ENCODE measurements at regions not wholly inside any gene's neighbourhood (a gene's known extent, or its start where the extent isn't known, plus 50 kb on each side); places are given as distances from the start of the nearest gene placed in this dataset.
"Not testable (repeated sequence)": the region's sequence is repeated elsewhere in the genome, so short reads cannot be mapped to it uniquely, and the experiment has no call there.

DNA sequence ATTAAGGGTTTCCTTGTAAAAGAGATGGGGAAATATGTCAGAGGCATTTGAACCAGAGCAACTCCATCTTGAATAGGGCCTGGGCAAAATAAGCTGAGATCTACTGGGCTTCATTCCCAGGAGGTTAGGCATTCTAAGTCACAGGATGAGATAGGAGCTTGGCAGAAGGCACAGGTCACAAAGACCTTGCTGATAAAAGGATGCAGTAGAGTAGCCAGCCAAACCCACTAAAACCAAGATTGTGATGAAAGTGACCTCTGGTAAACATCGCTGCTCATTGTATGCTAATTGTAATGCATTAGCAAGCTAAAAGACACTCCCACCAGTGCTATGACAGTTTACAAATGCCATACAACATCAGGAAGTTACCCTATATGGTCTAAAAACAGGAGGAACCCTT, 1390.3 kb downstream of the RAPGEF2 start:
- H3K36me3 ChIP-seq (ENCODE audit: control insufficient read depth in 2 of 2, insufficient read depth in 2 of 2, low read length in 2 of 2): no peaks in the 10 kb centered on the region

DNA sequence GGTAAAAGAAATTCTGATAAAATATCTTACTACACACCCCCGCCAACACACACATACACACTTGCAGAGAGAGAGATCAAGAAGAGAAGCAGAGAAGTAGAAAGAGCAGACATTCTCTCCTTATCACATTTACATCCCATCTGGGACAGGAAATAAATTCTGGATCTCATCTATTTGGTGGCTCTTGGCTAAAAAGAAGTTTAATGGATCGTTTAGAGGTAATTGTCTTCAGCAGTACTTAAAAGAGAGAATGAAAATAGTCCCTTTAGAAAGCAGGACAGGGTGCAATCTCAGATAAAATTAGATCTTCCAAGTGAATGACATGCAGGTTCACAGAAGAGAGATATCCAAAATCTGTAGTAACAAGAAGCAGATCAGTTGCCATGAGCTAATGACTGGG, 1392.5 kb downstream of the RAPGEF2 start:
- H3K27ac ChIP-seq (ENCODE audit: low read length): no peak overlapping the region
- no peaks in the 10 kb centered on the region for H3K36me3 ChIP-seq (ENCODE audit: control insufficient read depth in 2 of 2, insufficient read depth in 2 of 2, low read length in 2 of 2)
- no peaks in the 10 kb centered on the region for H3K4me1 ChIP-seq (ENCODE audit: control insufficient read depth, insufficient read depth, low read length)
- no peak overlapping the region for H3K4me3 ChIP-seq (ENCODE audit: low read length in 2 of 2)
- no peaks in the 10 kb centered on the region for H3K9me3 ChIP-seq (ENCODE audit: control insufficient read depth in 2 of 2, low read length in 2 of 2)
- no peak overlapping the region for H3K9ac ChIP-seq (ENCODE audit: low read length in 2 of 2)
- no peaks in the 10 kb centered on the region for H3K27me3 ChIP-seq (ENCODE audit: control insufficient read depth in 1 of 2, insufficient read depth in 2 of 2, low read length in 2 of 2)

More for the DNA sequence above, 1390.3 kb downstream of the RAPGEF2 start:
- no peaks in the 10 kb centered on the region for H3K4me1 ChIP-seq (ENCODE audit: control insufficient read depth, insufficient read depth, low read length)
- H3K27ac ChIP-seq (ENCODE audit: low read length): no peak overlapping the region
- no peaks in the 10 kb centered on the region for H3K9me3 ChIP-seq (ENCODE audit: control insufficient read depth in 2 of 2, low read length in 2 of 2)
- no peak overlapping the region for H3K9ac ChIP-seq (ENCODE audit: low read length in 2 of 2)
- no peaks in the 10 kb centered on the region for H3K27me3 ChIP-seq (ENCODE audit: control insufficient read depth in 1 of 2, insufficient read depth in 2 of 2, low read length in 2 of 2)
- no peak overlapping the region for H3K4me3 ChIP-seq (ENCODE audit: low read length in 2 of 2)

DNA sequence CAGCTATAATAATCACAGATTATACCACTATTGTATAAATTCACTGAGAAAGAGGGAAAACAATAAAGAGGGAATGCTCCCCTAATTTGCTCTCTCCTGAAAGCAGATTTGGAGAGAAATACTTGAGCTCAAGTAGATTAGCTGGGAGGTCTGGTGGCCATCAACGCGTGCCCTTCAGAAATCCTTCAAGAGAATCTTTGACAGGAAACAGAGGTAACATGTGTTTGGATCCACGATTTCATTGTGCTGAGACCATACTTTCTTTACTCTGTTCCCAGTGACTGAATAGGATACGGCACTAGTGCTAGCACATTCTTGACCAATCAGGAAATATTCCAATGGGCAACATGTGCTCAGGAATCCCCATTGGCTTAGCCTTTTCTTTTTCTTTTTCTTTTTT, 1395.3 kb downstream of the RAPGEF2 start:
- no peaks in the 10 kb centered on the region for H3K36me3 ChIP-seq (ENCODE audit: control insufficient read depth in 2 of 2, insufficient read depth in 2 of 2, low read length in 2 of 2)
- H3K9me3 ChIP-seq (ENCODE audit: control insufficient read depth in 2 of 2, low read length in 2 of 2): no peaks in the 10 kb centered on the region
- H3K27ac ChIP-seq (ENCODE audit: low read length): no peak overlapping the region
- H3K27me3 ChIP-seq (ENCODE audit: control insufficient read depth in 1 of 2, insufficient read depth in 2 of 2, low read length in 2 of 2): no peaks in the 10 kb centered on the region
- H3K4me3 ChIP-seq (ENCODE audit: low read length in 2 of 2): no peak overlapping the region
- H3K9ac ChIP-seq (ENCODE audit: low read length in 2 of 2): no peak overlapping the region
- no peaks in the 10 kb centered on the region for H3K4me1 ChIP-seq (ENCODE audit: control insufficient read depth, insufficient read depth, low read length)

DNA sequence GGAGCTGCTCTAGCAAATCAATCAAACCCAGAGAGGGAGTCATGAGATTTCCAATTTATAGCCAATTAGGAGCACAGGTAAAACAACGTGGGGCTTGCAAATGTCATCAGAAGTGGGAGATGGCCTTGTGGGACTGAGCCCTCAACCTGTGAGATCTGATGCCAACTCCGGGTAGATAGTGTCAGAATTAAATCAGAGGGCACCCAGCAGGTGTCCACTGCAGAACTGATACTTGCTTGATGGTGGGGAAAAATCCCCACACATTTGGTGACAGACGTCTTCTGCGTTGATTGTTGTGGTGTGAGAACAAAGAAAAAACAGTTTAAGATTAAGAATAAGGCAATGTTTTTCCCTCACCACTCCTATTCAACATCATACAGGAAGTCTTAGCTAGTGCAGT, 1402.8 kb downstream of the RAPGEF2 start:
- H3K4me1 ChIP-seq (ENCODE audit: control insufficient read depth, insufficient read depth, low read length): no peaks in the 10 kb centered on the region
- no peaks in the 10 kb centered on the region for H3K36me3 ChIP-seq (ENCODE audit: control insufficient read depth in 2 of 2, insufficient read depth in 2 of 2, low read length in 2 of 2)
- H3K9ac ChIP-seq (ENCODE audit: low read length in 2 of 2): no peak overlapping the region
- H3K27me3 ChIP-seq (ENCODE audit: control insufficient read depth in 1 of 2, insufficient read depth in 2 of 2, low read length in 2 of 2): no peaks in the 10 kb centered on the region
- H3K27ac ChIP-seq (ENCODE audit: low read length): no peak overlapping the region
- no peak overlapping the region for H3K4me3 ChIP-seq (ENCODE audit: low read length in 2 of 2)
- no peaks in the 10 kb centered on the region for H3K9me3 ChIP-seq (ENCODE audit: control insufficient read depth in 2 of 2, low read length in 2 of 2)

DNA sequence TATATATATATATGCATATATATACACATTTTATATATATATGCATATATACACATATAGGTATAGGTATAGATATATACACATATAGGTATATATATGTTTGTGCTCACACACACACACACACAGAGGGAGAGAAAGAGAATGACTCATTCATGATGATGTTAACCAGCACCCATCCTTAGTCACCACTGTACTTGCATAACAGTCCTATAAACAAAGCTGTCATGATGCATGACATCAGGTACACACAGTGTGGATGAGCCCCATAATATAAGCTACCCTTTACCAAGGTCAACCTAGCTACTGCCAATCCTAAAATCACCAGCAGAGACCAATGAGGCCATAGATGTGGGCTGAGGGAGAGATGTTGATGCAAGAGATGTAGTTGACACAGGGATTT, 1408.0 kb downstream of the RAPGEF2 start:
- no peak overlapping the region for H3K4me3 ChIP-seq (ENCODE audit: low read length in 2 of 2)
- no peaks in the 10 kb centered on the region for H3K4me1 ChIP-seq (ENCODE audit: control insufficient read depth, insufficient read depth, low read length)
- no peak overlapping the region for H3K9ac ChIP-seq (ENCODE audit: low read length in 2 of 2)
- H3K36me3 ChIP-seq (ENCODE audit: control insufficient read depth in 2 of 2, insufficient read depth in 2 of 2, low read length in 2 of 2): no peaks in the 10 kb centered on the region
- no peaks in the 10 kb centered on the region for H3K27me3 ChIP-seq (ENCODE audit: control insufficient read depth in 1 of 2, insufficient read depth in 2 of 2, low read length in 2 of 2)
- no peak overlapping the region for H3K27ac ChIP-seq (ENCODE audit: low read length)
- H3K9me3 ChIP-seq (ENCODE audit: control insufficient read depth in 2 of 2, low read length in 2 of 2): no peaks in the 10 kb centered on the region

DNA sequence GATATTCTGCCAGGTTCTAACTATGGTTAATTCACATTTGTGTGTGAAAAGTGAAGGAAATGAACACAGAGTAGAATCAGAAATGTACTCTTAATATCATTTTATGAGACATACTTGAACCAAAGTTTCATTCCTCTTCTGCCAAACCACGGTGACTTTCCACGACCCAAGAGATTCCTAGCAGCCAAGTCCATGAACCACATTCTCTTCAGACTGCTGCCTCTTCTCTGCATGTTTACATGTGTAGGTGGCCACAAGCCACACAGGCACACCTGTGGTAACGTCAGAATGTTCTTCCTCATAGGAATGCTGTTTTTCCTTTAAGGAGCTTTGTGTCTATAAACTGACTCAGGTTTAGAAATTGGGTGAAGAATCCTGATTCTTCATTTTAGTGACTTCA, 1411.2 kb downstream of the RAPGEF2 start:
- Histone ChIP-seq H3K4me1 (ENCODE audit: control insufficient read depth, insufficient read depth, low read length) (no peaks in the 10 kb centered on the region), H3K27ac (ENCODE audit: low read length) (no peak overlapping the region), H3K36me3 (ENCODE audit: control insufficient read depth in 2 of 2, insufficient read depth in 2 of 2, low read length in 2 of 2) (no peaks in the 10 kb centered on the region), H3K9me3 (ENCODE audit: control insufficient read depth in 2 of 2, low read length in 2 of 2) (peaks cover 0 to 2% of the 10 kb centered on the region in 2 donors), H3K4me3 (ENCODE audit: low read length in 2 of 2) (no peak overlapping the region), H3K9ac (ENCODE audit: low read length in 2 of 2) (no peak overlapping the region), H3K27me3 (ENCODE audit: control insufficient read depth in 1 of 2, insufficient read depth in 2 of 2, low read length in 2 of 2) (no peaks in the 10 kb centered on the region)

DNA sequence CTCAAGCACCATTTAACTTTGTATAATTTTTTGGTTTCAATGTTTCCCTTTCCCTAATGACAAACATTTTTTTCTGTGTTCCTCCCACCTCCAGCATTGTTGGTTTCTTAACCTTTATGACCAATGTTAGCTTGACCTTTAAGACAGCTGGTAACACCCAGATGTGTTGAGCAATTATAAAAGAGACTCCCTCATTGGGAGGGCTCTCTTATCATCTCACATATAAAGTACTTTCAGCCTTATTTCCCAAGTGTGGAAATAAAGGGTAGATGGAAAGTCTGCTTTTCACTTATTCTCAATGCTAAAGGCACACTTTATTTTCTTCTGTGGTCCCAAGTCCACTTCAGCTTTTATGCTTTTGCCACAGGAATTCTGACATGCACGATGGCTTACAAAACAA, 1420.4 kb downstream of the RAPGEF2 start:
- Histone ChIP-seq H3K4me1 (ENCODE audit: control insufficient read depth, insufficient read depth, low read length) (no peaks in the 10 kb centered on the region), H3K9me3 (ENCODE audit: control insufficient read depth in 2 of 2, low read length in 2 of 2) (peaks cover 0 to 2% of the 10 kb centered on the region in 2 donors), H3K27me3 (ENCODE audit: control insufficient read depth in 1 of 2, insufficient read depth in 2 of 2, low read length in 2 of 2) (no peaks in the 10 kb centered on the region), H3K9ac (ENCODE audit: low read length in 2 of 2) (no peak overlapping the region), H3K4me3 (ENCODE audit: low read length in 2 of 2) (no peak overlapping the region), H3K27ac (ENCODE audit: low read length) (no peak overlapping the region), H3K36me3 (ENCODE audit: control insufficient read depth in 2 of 2, insufficient read depth in 2 of 2, low read length in 2 of 2) (no peaks in the 10 kb centered on the region)

DNA sequence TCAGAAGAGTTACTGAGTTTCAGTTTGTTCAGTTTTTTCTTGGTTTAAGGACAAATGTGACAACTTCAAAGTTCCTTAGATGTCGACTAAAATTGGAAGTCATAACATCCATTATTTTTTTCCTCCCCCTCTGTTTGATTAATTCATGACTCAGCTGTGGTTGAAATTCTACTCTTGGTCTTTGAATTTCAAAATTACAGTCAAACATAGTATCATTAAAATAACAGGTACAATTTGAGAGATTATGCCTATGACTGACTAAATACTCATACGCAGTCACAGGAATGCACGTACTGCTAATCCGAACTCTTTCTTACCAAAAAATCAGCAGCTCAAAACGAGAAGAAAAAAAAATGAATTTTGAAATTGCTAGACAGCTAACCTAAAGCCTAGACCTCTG, 1434.8 kb downstream of the RAPGEF2 start:
- Histone ChIP-seq H3K4me1 (ENCODE audit: control insufficient read depth, insufficient read depth, low read length) (no peaks in the 10 kb centered on the region), H3K9me3 (ENCODE audit: control insufficient read depth in 2 of 2, low read length in 2 of 2) (no peaks in the 10 kb centered on the region), H3K36me3 (ENCODE audit: control insufficient read depth in 2 of 2, insufficient read depth in 2 of 2, low read length in 2 of 2) (no peaks in the 10 kb centered on the region), H3K27me3 (ENCODE audit: control insufficient read depth in 1 of 2, insufficient read depth in 2 of 2, low read length in 2 of 2) (no peaks in the 10 kb centered on the region), H3K4me3 (ENCODE audit: low read length in 2 of 2) (no peak overlapping the region), H3K9ac (ENCODE audit: low read length in 2 of 2) (no peak overlapping the region), H3K27ac (ENCODE audit: low read length) (no peak overlapping the region)

DNA sequence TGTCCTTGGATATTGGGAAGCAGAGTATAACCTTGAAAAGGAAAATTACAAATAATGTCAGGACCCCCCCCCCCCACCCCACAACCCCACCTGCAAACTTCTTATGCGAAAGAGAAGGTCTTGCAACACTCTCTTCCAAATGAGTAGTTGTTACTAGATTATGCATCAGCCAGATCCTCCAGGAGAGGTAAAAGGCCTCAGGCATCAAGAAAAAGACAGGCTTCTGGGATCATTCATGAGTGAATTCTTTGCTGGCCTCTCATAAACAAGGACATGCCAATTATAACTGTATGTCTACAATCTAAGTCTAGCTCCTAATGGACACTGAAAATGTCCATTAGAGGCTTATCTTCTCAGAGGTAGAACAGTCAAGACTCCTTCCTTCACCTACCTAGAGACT, 1443.3 kb downstream of the RAPGEF2 start:
- no peak overlapping the region for H3K4me3 ChIP-seq (ENCODE audit: low read length in 2 of 2)
- no peaks in the 10 kb centered on the region for H3K36me3 ChIP-seq (ENCODE audit: control insufficient read depth in 2 of 2, insufficient read depth in 2 of 2, low read length in 2 of 2)
- H3K4me1 ChIP-seq (ENCODE audit: control insufficient read depth, insufficient read depth, low read length): no peaks in the 10 kb centered on the region
- no peak overlapping the region for H3K27ac ChIP-seq (ENCODE audit: low read length)
- H3K9me3 ChIP-seq (ENCODE audit: control insufficient read depth in 2 of 2, low read length in 2 of 2): no peaks in the 10 kb centered on the region
- H3K9ac ChIP-seq (ENCODE audit: low read length in 2 of 2): no peak overlapping the region
- no peaks in the 10 kb centered on the region for H3K27me3 ChIP-seq (ENCODE audit: control insufficient read depth in 1 of 2, insufficient read depth in 2 of 2, low read length in 2 of 2)

DNA sequence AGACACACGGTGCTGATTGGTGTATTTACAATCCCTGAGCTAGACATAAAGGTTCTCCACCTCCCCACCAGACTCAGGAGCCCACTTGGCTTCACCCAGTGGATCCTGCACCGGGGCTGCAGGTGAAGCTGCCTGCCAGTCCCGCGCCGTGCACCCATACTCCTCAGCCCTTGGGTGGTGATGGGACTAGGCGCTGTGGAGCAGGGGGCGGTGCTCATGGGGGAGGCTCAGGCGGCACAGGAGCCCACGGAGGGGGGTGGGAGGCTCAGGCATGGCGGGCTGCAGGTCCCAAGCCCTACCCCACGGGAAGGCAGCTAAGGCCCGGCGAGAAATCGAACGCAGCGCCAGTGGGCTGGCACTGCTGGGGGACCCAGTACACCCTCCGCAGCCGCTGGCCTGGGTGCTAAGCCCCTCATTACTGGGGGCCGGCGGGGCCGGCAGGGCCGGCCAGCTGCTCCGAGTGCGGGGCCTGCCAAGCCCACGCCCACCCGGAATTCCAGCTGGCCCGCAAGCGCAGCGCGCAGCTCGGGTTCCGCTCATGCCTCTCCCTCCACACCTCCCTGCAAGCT, 1447.2 kb downstream of the RAPGEF2 start:
- H3K9ac ChIP-seq (ENCODE audit: low read length in 2 of 2); H3K4me3 ChIP-seq (ENCODE audit: low read length in 2 of 2): not testable (repeated sequence)

DNA sequence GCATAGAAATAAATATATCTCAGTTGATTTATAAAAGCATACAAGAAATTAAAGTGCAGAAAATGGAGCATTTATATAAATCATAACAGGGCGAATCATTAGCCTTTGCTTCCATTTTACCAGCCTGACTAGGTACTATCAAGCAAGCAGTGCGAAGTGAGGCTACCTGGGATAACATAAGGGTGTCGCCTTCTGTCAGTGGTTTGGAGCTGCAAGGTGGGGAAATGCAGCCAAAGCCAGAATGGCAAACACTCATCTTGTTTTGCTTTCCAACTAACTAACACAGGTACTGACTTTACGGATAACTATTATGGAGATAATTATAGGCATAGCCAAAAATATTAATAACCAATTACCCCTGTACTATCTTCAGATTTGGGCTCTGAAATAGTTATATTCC, 1459.8 kb downstream of the RAPGEF2 start:
- Histone ChIP-seq H3K4me1 (ENCODE audit: control insufficient read depth, insufficient read depth, low read length) (no peaks in the 10 kb centered on the region), H3K9me3 (ENCODE audit: control insufficient read depth in 2 of 2, low read length in 2 of 2) (no peaks in the 10 kb centered on the region), H3K27ac (ENCODE audit: low read length) (no peak overlapping the region), H3K36me3 (ENCODE audit: control insufficient read depth in 2 of 2, insufficient read depth in 2 of 2, low read length in 2 of 2) (no peaks in the 10 kb centered on the region), H3K27me3 (ENCODE audit: control insufficient read depth in 1 of 2, insufficient read depth in 2 of 2, low read length in 2 of 2) (no peaks in the 10 kb centered on the region), H3K4me3 (ENCODE audit: low read length in 2 of 2) (no peak overlapping the region), H3K9ac (ENCODE audit: low read length in 2 of 2) (no peak overlapping the region)

More for the DNA sequence above, 1447.2 kb downstream of the RAPGEF2 start:
- not testable (repeated sequence) for H3K9me3 ChIP-seq (ENCODE audit: control insufficient read depth in 2 of 2, low read length in 2 of 2); H3K36me3 ChIP-seq (ENCODE audit: control insufficient read depth in 2 of 2, insufficient read depth in 2 of 2, low read length in 2 of 2); H3K27me3 ChIP-seq (ENCODE audit: control insufficient read depth in 1 of 2, insufficient read depth in 2 of 2, low read length in 2 of 2); H3K27ac ChIP-seq (ENCODE audit: low read length); H3K4me1 ChIP-seq (ENCODE audit: control insufficient read depth, insufficient read depth, low read length)
